LNCAP (cell line): ENCODE measurements at regions not wholly inside any gene's neighbourhood (a gene's known extent, or its start where the extent isn't known, plus 50 kb on each side); places are given as distances from the start of the nearest gene placed in this dataset.

Experiments
- CTCF ChIP-seq: fragments of 450-650 bp; IDR thresholded peaks from 2 replicates; pipeline ENCODE4 v1.5.1; 2017; ENCODE audit warnings: mild to moderate bottlenecking

- TF ChIP-seq CTCF: no peak
Observed at GRCh38 chr2:144705328-144706245, 185.7 kb upstream of the ZEB2 start.

DNA sequence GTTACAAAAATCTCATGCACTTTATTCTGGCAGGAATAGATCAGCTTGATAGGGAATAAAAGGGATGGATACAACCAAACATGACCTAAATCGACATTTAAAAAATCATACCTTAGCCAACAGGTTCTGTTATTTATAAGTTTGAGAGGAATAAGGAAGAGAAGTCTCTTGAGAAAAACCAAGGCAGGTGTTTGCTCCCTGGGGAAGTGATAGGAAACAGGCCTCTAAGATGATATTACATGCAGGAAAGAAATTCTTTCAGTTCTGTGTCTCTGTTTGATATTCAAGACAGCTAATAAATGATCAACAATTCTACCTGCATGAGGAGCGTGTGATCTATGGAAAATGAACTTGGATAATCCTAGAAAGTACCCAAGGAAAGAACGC lies 184.8 kb upstream of the ZEB2 start:
- no peak for TF ChIP-seq CTCF

GRCh38 chr2:144703852-144704708 lies 184.2 kb upstream of the ZEB2 start:
- TF ChIP-seq CTCF: no peak

DNA sequence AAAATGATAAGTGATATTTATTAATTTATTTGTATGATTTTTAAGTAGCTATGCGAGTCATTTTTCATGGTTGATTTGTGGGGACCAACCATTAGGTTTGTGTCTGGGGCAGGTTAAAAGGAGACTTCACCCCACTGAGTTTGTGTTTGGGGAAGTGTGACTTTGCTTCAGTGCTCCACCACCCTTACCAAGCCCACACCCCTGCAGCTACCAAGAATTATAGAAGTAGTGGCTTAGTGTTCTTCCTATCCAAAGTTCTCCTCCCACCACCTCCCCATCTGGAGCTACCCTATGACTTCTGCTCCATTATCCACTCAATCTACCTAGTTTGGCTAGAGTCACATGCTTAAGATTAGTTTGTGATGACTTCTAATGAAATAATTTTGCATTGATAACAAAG lies 182.1 kb upstream of the ZEB2 start:
- no peak for TF ChIP-seq CTCF

GRCh38 chr2:144701259-144701658 lies 181.3 kb upstream of the ZEB2 start:
- no peak for TF ChIP-seq CTCF

- no peak for TF ChIP-seq CTCF
Observed at GRCh38 chr2:144698156-144698555, 178.2 kb upstream of the ZEB2 start.

GRCh38 chr2:144695657-144696056 lies 175.7 kb upstream of the ZEB2 start:
- TF ChIP-seq CTCF: no peak
